ENCODE measurements at regions not wholly inside any gene's neighbourhood (a gene's known extent, or its start where the extent isn't known, plus 50 kb on each side); places are given as distances from the start of the nearest gene placed in this dataset.

- no peak overlapping the region for H2AFZ ChIP-seq (ENCODE audit: low read length)
- CTCF ChIA-PET = no interaction called here
These were observed 286.8 kb downstream of the LMO4 start for GRCh38 chr1:87615491-87615890.

GRCh38 chr1:87615901-87616300, 287.2 kb downstream of the LMO4 start:
- Histone ChIP-seq H4K20me1 (ENCODE audit: low read length) (no peaks in the 10 kb centered on the region), H3K27ac (ENCODE audit: low read length) (no peak overlapping the region), H3K9me3 (ENCODE audit: low read length) (no peaks in the 10 kb centered on the region), H3K27me3 (ENCODE audit: low read length) (no peaks in the 10 kb centered on the region), H3K4me2 (ENCODE audit: low read length) (no peak overlapping the region), H2AFZ (ENCODE audit: low read length) (no peak overlapping the region), H3K9me2 (replicated peaks; ENCODE audit: low read length) (no peaks in the 10 kb centered on the region), H3K36me3 (ENCODE audit: low read depth, low read length) (no peaks in the 10 kb centered on the region), H3K79me2 (ENCODE audit: low read length) (no peaks in the 10 kb centered on the region), H3F3A (ENCODE audit: low read length, unreplicated experiment) (no peaks in the 10 kb centered on the region), H3K9ac (ENCODE audit: low read length) (no peak overlapping the region), H3K4me1 (ENCODE audit: insufficient read depth, low read length) (no peaks in the 10 kb centered on the region), H3K4me3 (ENCODE audit: low read length) (no peak overlapping the region)
- ChIA-PET POLR2A (ENCODE audit: unreplicated experiment) (no interaction called here), CTCF (no interaction called here)
- BruUV-seq (replicated peaks) = no TSS peak
- intact Hi-C loops (cut with micrococcal nuclease) = no loop called here
- DNase-seq = no peak
- no peak for ATAC-seq
- no peak for TF ChIP-seq EZH2phosphoT487 (IDR thresholded peaks at IDR 0.05; ENCODE audit: borderline replicate concordance, low read length)
- TF ChIP-seq EZH2 (IDR thresholded peaks at IDR 0.05; ENCODE audit: low read length, unreplicated experiment) = no peak
- no peak for TF ChIP-seq CTCF (conservative IDR thresholded peaks at IDR 0.05; ENCODE audit: low read depth, low read length)

More at GRCh38 chr1:87615491-87615890, 286.8 kb downstream of the LMO4 start:
- H3K36me3 ChIP-seq (ENCODE audit: low read depth, low read length) = no peaks in the 10 kb centered on the region
- intact Hi-C loops (cut with micrococcal nuclease) = no loop called here
- no peak overlapping the region for H3K27ac ChIP-seq (ENCODE audit: low read length)
- H3K4me3 ChIP-seq (ENCODE audit: low read length) = no peak overlapping the region
- H3K4me1 ChIP-seq (ENCODE audit: insufficient read depth, low read length) = no peaks in the 10 kb centered on the region
- POLR2A ChIA-PET (ENCODE audit: unreplicated experiment) = no interaction called here
- BruUV-seq (replicated peaks) = no TSS peak
- no peak overlapping the region for H3K9ac ChIP-seq (ENCODE audit: low read length)
- no peaks in the 10 kb centered on the region for H3K27me3 ChIP-seq (ENCODE audit: low read length)
- no peaks in the 10 kb centered on the region for H3K9me3 ChIP-seq (ENCODE audit: low read length)
- DNase-seq (no peak), ATAC-seq (no peak)
- H4K20me1 ChIP-seq (ENCODE audit: low read length) = no peaks in the 10 kb centered on the region
- no peak overlapping the region for H3K4me2 ChIP-seq (ENCODE audit: low read length)
- H3K79me2 ChIP-seq (ENCODE audit: low read length) = no peaks in the 10 kb centered on the region
- H3F3A ChIP-seq (ENCODE audit: low read length, unreplicated experiment) = no peaks in the 10 kb centered on the region
- TF ChIP-seq EZH2 (IDR thresholded peaks at IDR 0.05; ENCODE audit: low read length, unreplicated experiment) (no peak), CTCF (conservative IDR thresholded peaks at IDR 0.05; ENCODE audit: low read depth, low read length) (no peak), EZH2phosphoT487 (IDR thresholded peaks at IDR 0.05; ENCODE audit: borderline replicate concordance, low read length) (no peak)
- no peaks in the 10 kb centered on the region for H3K9me2 ChIP-seq (replicated peaks; ENCODE audit: low read length)

DNA sequence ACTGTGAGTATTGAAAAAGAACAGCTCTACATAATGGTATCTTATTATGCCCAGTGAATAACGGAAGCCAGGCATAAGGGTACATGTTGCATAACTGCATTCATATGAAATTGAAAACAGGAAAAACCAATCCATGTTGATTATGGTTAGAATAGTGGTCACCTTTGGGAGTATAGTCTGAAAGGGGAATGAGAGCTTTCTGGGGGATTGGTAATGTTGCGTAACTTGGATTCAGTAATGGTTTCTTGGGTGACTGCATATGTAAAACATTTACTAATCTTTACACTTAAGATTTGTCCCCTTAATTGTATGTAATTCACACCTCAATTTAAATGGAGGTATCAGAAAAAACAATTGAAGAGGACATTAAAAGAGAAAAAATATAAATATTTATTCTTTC, 292.1 kb downstream of the LMO4 start:
- Histone ChIP-seq H4K20me1 (ENCODE audit: low read length) (no peaks in the 10 kb centered on the region), H3K27me3 (ENCODE audit: low read length) (no peaks in the 10 kb centered on the region), H3K36me3 (ENCODE audit: low read depth, low read length) (no peaks in the 10 kb centered on the region), H3K9me2 (replicated peaks; ENCODE audit: low read length) (no peaks in the 10 kb centered on the region), H3K27ac (ENCODE audit: low read length) (no peak overlapping the region), H3K9me3 (ENCODE audit: low read length) (no peaks in the 10 kb centered on the region), H3F3A (ENCODE audit: low read length, unreplicated experiment) (no peaks in the 10 kb centered on the region), H3K9ac (ENCODE audit: low read length) (no peak overlapping the region), H3K4me1 (ENCODE audit: insufficient read depth, low read length) (no peaks in the 10 kb centered on the region), H3K4me2 (ENCODE audit: low read length) (no peak overlapping the region), H2AFZ (ENCODE audit: low read length) (no peak overlapping the region), H3K4me3 (ENCODE audit: low read length) (no peak overlapping the region), H3K79me2 (ENCODE audit: low read length) (no peaks in the 10 kb centered on the region)
- no peak for DNase-seq
- POLR2A ChIA-PET (ENCODE audit: unreplicated experiment) = no interaction called here
- CTCF ChIA-PET = no interaction called here
- ATAC-seq = no peak
- TF ChIP-seq CTCF (conservative IDR thresholded peaks at IDR 0.05; ENCODE audit: low read depth, low read length) = no peak
- no peak for TF ChIP-seq EZH2 (IDR thresholded peaks at IDR 0.05; ENCODE audit: low read length, unreplicated experiment)
- TF ChIP-seq EZH2phosphoT487 (IDR thresholded peaks at IDR 0.05; ENCODE audit: borderline replicate concordance, low read length) = no peak
- intact Hi-C loops (cut with micrococcal nuclease) = no loop called here
- BruUV-seq (replicated peaks) = no TSS peak

Measured in PC-3 (cell line).